LNCaP clone FGC (cell line): ENCODE measurements at regions not wholly inside any gene's neighbourhood (a gene's known extent, or its start where the extent isn't known, plus 50 kb on each side); places are given as distances from the start of the nearest gene placed in this dataset.

Experiments
- DNase-seq: peaks from one replicate; pipeline ENCODE4 v3.0.0-alpha.2; 2011; ENCODE audit warnings: low read depth
- H3K4me3 ChIP-seq: 2 replicates; pipeline ENCODE4 v1.5.1; 2011; ENCODE audit warnings: mild to moderate bottlenecking, low read depth, low read length, control low read depth
- TF ChIP-seq, protein P1 (sequence below): IDR thresholded peaks from 2 replicates; pipeline ENCODE4 v1.5.1; 2012; ENCODE audit warnings: mild to moderate bottlenecking; ENCODE audit not compliant: control insufficient read depth, insufficient read depth; ENCODE audit errors: extremely low read depth

DNA sequence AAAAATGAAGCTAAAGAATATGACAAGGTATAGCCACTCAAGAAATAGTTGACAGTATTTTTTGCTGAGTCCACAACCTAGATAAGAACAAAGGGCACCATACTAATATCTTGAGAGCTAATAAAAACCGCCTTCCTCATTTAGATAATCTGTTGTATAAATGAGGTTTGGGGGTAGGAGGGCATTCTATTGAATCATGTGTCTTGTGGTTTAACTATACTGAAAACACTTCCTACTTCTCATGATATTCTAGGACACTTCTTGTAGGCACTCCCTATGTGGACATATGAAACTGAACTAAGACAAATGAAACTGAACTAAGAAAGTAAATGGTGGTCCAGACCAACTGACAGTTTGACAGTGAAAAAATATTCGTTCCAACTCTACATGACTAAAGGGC lies 1268.5 kb upstream of the C9orf72 start:
- no peak for DNase-seq

DNA sequence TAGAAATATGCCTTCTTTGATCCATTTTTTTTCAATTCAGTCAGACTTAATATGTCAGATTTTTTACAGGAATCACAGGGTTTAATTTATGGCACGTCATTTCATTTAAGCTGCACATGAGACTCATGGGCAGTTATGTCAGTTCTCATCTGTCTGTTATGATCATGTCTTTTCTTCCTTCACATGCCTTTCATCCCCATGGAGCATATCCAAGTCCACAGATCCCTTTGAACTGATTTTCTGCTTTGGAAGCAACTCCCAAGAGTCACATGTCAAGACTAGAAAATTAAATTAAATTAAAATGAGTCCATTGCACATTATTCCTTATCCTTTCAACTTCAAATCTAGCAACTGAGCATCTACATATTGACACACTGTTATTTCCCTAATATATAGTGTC lies 1274.0 kb upstream of the C9orf72 start:
- TF ChIP-seq, protein P1, sequence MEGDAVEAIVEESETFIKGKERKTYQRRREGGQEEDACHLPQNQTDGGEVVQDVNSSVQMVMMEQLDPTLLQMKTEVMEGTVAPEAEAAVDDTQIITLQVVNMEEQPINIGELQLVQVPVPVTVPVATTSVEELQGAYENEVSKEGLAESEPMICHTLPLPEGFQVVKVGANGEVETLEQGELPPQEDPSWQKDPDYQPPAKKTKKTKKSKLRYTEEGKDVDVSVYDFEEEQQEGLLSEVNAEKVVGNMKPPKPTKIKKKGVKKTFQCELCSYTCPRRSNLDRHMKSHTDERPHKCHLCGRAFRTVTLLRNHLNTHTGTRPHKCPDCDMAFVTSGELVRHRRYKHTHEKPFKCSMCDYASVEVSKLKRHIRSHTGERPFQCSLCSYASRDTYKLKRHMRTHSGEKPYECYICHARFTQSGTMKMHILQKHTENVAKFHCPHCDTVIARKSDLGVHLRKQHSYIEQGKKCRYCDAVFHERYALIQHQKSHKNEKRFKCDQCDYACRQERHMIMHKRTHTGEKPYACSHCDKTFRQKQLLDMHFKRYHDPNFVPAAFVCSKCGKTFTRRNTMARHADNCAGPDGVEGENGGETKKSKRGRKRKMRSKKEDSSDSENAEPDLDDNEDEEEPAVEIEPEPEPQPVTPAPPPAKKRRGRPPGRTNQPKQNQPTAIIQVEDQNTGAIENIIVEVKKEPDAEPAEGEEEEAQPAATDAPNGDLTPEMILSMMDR: no peak
- no peak overlapping the region for H3K4me3 ChIP-seq
- no peak for DNase-seq

More for the DNA sequence above, 1268.5 kb upstream of the C9orf72 start:
- no peak overlapping the region for H3K4me3 ChIP-seq
- TF ChIP-seq, protein P1: no peak

DNA sequence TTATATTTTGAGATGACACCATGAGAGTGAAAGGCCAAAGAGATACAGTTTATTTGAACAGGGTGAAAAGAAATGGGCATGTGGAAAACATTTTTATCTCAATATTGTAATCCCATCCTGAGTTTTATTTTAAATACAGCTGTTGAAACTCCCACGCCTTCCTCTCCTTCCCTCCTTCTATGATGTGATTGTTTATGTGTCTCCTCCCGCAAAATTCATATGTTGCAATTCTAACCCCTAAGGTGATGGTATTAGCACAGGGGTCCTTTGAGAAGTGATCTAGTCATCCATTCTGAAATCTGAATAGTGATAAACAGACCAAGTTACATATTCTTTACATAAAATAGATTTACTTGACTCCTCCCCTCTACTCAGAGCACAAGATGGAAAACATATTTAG lies 1275.4 kb upstream of the C9orf72 start:
- TF ChIP-seq, protein P1: no peak
- DNase-seq: no peak
- H3K4me3 ChIP-seq: no peak overlapping the region

DNA sequence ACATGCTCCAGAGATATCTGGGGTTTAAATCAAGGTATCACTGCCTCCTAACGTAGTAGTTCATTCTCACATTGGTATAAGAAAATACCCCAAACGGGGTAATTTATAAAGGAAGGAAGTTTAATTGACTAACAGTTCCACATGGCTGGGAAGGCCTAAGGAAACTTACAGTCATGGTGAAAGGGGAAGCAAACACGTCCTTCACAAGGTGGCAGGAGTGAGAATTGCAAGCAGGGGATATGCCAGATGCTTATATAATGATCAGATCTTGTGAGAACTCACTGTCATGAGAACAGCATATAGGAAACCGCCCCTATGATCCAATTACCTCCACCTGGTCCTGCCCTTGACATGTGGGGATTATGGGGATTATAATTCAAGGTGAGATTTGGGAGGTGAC lies 1280.2 kb upstream of the C9orf72 start:
- no peak for DNase-seq
- H3K4me3 ChIP-seq: no peak overlapping the region
- TF ChIP-seq, protein P1: no peak

DNA sequence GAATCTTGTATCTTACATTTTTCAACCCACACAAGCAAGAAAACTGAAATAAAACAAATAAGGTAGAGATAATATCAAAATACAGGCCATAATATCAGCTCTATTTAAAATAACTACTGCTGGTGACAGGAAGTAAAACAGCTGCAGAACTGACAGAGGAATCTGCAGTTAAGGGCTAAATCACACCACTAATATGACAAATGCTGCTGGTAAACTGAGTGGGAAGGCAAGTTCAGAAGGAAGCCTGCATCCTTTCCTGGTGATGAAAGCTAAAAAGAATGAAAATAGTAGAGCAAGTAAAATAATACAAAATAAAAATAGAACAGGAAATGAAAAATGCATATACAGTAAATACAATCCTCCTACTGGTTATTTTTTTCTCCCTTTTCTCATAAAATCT lies 1293.7 kb upstream of the C9orf72 start:
- TF ChIP-seq, protein P1: no peak
- H3K4me3 ChIP-seq: no peak overlapping the region
- no peak for DNase-seq

DNA sequence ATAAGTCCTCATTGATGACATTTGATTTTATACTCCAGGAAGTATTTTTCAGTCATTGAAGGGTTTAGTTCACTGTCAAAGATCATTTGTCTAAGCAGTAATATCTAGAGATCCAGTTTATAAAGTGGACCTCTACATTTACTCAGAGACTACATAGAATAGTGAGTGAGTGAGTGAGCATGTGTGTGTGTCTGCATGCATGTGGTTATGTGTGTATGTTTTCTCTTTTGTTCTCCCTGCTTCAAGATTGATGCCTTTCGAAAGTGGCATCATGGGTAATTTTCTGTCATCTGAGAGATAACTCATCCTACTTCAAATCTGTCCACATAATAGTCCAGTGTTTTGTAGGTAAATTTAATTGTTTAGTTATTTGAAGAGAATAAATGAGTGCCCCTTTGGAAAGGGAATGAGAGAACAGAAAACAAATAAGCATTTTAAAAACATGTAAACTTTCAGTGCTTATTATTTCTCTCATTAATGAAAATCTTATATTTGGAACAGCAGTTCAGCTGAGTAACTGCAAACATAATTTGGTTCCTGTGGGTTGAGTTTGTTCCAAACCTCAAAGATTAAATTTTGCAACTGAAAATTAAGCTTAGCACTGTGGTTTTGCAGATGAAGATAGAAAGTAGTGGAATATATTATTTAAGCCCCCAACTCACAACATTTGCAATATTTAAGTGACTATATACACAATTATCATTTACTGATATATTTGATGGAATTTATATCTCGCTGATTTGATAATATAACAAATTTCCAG lies 1295.1 kb upstream of the C9orf72 start:
- TF ChIP-seq, protein P1: no peak
- no peak overlapping the region for H3K4me3 ChIP-seq
- no peak for DNase-seq

DNA sequence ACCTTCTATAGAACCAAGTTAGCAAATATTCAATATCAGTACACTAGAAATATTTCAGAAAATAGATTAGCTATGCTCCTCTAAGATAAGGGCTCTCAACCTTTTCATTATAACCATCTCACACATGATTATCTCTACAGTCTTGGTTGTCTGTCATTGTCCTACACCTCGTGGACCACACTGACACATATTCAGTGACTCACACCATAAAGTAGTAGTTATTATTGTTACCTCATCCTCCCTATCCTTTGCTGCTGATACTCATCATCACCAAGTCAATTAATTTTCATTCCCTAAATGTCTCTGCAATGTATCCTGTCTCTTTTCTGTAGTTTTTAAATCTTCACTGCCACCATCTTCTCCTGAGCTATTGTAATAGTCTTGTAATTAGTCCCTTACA lies 1309.2 kb upstream of the C9orf72 start:
- no peak overlapping the region for H3K4me3 ChIP-seq
- no peak for DNase-seq
- TF ChIP-seq, protein P1: no peak
